Transverse colon (tissue), 4 donors: ENCODE measurements at regions not wholly inside any gene's neighbourhood (a gene's known extent, or its start where the extent isn't known, plus 50 kb on each side); places are given as distances from the start of the nearest gene placed in this dataset.

ENCODE experiments used
- DNase-seq: peaks from one replicate; pipeline ENCODE4 v3.0.0-alpha.2; 2019
- H3K27ac ChIP-seq, 4 donors: fragments of 200-600 bp; sonication (generic); 2 replicates each; pipeline ENCODE4 v1.5.1; 2016 to 2018; ENCODE audit warnings: inconsistent platforms in 4 of 4
- H3K27me3 ChIP-seq: fragments of 200-600 bp; sonication (generic); 2 replicates; pipeline ENCODE4 v1.5.1; 2017; ENCODE audit warnings: inconsistent platforms
- H3K36me3 ChIP-seq, 4 donors: fragments of 200-600 bp; sonication (generic); 2 replicates each; pipeline ENCODE4 v1.5.1; 2017 to 2019; ENCODE audit warnings: inconsistent platforms in 4 of 4
- H3K4me1 ChIP-seq, 4 donors: fragments of 200-600 bp; sonication (generic); 2 replicates each; pipeline ENCODE4 v1.5.1; 2017 to 2020; ENCODE audit warnings: inconsistent platforms in 4 of 4
- H3K4me3 ChIP-seq, 4 donors: fragments of 200-600 bp; sonication (generic); 1 replicate in 1 of 4; 2 replicates in 3 of 4; pipeline versions ENCODE4 v1.5.1 to v1.6.1; 2017 to 2019; ENCODE audit warnings: inconsistent platforms in 4 of 4
- H3K9me3 ChIP-seq, 2 donors: fragments of 200-600 bp; sonication (generic); 2 replicates each; pipeline ENCODE4 v1.5.1; 2017 to 2019; ENCODE audit warnings: inconsistent platforms in 2 of 2
- EP300 ChIP-seq: sonication (generic); formaldehyde crosslinking; IDR thresholded peaks from one replicate; pipeline ENCODE4 v1.6.1; 2017; ENCODE audit warnings: antibody characterized with exemption, low read depth
- POLR2A ChIP-seq: fragments of 450-650 bp; IDR thresholded peaks from one replicate; pipeline ENCODE4 v1.6.1; 2016; ENCODE audit warnings: antibody characterized with exemption, mild to moderate bottlenecking, moderate library complexity
- POLR2AphosphoS5 ChIP-seq, 3 donors: sonication (generic); formaldehyde crosslinking; IDR thresholded peaks; one replicate each; pipeline ENCODE4 v1.6.1; 2016; ENCODE audit warnings: antibody characterized with exemption in 3 of 3
- WGBS, 2 donors: methylation state at CpG; one replicate each; pipeline ENCODE4 v1.1.5; 2018; ENCODE audit warnings: low coverage in 1 of 2; 5-methylcytosine and 5-hydroxymethylcytosine counted together
- in situ Hi-C, 4 donors: fragments of 200-750 bp; cut with MboI; loops; one replicate each; pipeline versions ENCODE4 v1.15.0 to v1.15.1; 2017; ENCODE audit warnings: low sequenced_read_pairs in 3 of 4, low pct_ligation_motif_present in 1 of 4, low pct_unique_long_range_greater_than_20kb in 1 of 4
- intact Hi-C: fragments of 100-400 bp; cut with DNase I; formaldehyde crosslinking; loops from one replicate; pipeline ENCODE4 v1.15.1; 2023; ENCODE audit warnings: low total_unique reads
- TF ChIP-seq, protein P1 (sequence below), 5 experiments: fragments of 200-600 bp in 3 of 5; fragments of 450-650 bp in 2 of 5; sonication (generic) in 3 of 5; IDR thresholded peaks; 1 replicate in 2 of 5; 2 replicates in 3 of 5; pipeline ENCODE4 v1.5.1; 2016 to 2017; ENCODE audit warnings: antibody characterized with exemption in 5 of 5, inconsistent platforms in 3 of 5, mild to moderate bottlenecking in 2 of 5, moderate library complexity in 1 of 5

DNA sequence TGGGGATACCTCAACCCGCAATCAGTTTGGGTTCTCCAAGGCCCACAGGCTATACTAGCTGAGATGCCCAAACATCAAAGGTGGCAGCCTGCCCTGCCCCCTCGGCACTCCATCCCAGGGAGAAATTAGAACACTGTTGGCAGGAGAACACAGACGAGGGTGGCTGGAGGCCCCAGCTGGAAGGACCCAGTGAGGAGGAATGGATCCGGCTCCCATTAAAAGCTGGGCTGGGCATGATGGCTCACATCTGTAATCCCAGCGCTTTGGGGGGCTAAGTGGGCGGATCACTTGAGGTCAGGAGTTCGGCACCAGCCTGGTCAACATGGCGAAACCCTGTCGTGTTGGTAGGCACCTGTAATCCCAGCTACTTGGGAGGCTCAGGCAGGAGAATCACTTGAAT, 199.9 kb upstream of the GNAI1 start:
- no peaks in the 10 kb centered on the region for H3K4me1 ChIP-seq
- 93% methylated on average over 9 of the region's 9 CpGs; no CpG with 5 or more reads in 1 of the 2 donors for WGBS, 2 donors
- in situ Hi-C loops: no loop called here
- TF ChIP-seq, protein P1, sequence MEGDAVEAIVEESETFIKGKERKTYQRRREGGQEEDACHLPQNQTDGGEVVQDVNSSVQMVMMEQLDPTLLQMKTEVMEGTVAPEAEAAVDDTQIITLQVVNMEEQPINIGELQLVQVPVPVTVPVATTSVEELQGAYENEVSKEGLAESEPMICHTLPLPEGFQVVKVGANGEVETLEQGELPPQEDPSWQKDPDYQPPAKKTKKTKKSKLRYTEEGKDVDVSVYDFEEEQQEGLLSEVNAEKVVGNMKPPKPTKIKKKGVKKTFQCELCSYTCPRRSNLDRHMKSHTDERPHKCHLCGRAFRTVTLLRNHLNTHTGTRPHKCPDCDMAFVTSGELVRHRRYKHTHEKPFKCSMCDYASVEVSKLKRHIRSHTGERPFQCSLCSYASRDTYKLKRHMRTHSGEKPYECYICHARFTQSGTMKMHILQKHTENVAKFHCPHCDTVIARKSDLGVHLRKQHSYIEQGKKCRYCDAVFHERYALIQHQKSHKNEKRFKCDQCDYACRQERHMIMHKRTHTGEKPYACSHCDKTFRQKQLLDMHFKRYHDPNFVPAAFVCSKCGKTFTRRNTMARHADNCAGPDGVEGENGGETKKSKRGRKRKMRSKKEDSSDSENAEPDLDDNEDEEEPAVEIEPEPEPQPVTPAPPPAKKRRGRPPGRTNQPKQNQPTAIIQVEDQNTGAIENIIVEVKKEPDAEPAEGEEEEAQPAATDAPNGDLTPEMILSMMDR (IDR thresholded peaks at IDR 0.05): no peak
- TF ChIP-seq POLR2A: no peak
- TF ChIP-seq POLR2AphosphoS5 (IDR thresholded peaks at IDR 0.05): no peak
- no peak for TF ChIP-seq EP300
- H3K36me3 ChIP-seq: no peaks in the 10 kb centered on the region
- intact Hi-C loops: no loop called here
- no peaks in the 10 kb centered on the region for H3K9me3 ChIP-seq
- H3K27ac ChIP-seq: no peak overlapping the region
- H3K4me3 ChIP-seq: no peak overlapping the region
- H3K27me3 ChIP-seq: no peaks in the 10 kb centered on the region
- no peak for DNase-seq

DNA sequence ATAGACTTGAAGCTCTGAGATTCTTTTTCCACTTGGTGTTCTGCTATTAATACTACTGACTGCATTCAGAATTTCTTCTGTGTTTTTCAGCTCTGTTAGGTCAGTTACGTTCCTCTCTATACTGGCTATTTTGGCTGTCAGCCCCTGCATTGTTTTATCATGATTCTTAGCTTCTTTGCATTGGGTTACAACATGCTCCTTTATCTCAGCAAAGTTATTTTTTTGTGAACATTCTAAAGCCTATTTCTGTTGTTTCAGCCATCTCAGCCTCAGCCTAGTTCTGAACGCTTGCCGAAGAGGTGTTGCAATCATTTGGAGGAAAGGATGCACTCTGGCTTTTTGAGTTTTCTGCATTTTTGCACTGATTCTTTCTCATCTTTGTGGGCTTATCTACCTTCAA, 201.5 kb upstream of the GNAI1 start:
- no peaks in the 10 kb centered on the region for H3K36me3 ChIP-seq
- H3K9me3 ChIP-seq: no peaks in the 10 kb centered on the region
- H3K4me3 ChIP-seq: no peak overlapping the region
- H3K4me1 ChIP-seq: no peaks in the 10 kb centered on the region
- TF ChIP-seq EP300 (no peak), POLR2A (no peak), POLR2AphosphoS5 (IDR thresholded peaks at IDR 0.05) (no peak)
- TF ChIP-seq, protein P1 (IDR thresholded peaks at IDR 0.05): no peak
- no peak overlapping the region for H3K27ac ChIP-seq
- in situ Hi-C loops (no loop called here), intact Hi-C loops (no loop called here)
- no peaks in the 10 kb centered on the region for H3K27me3 ChIP-seq
- 79% methylated on average over 3 of the region's 3 CpGs; no CpG with 5 or more reads in 1 of the 2 donors for WGBS, 2 donors
- DNase-seq: no peak

DNA sequence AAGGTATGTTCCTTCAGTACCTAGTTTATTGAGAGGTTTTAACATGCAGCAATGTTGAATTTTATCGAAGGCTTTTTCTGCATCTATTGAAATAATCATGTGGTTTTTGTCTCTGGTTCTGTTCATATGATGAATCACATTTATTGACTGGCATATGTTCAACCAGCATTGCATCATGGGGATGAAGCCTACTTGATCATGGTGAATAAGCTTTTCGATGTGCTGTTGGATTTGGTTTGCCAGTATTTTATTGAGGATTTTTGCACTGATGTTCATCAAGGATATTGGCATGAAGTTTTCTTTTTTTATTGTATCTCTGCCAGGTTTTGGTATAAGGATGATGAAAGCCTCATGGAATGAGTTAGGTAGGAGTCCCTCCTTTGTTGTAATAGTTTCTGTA, 204.0 kb upstream of the GNAI1 start:
- Histone ChIP-seq H3K27ac (no peak overlapping the region), H3K36me3 (no peaks in the 10 kb centered on the region), H3K27me3 (no peaks in the 10 kb centered on the region), H3K4me1 (no peaks in the 10 kb centered on the region), H3K4me3 (no peak overlapping the region), H3K9me3 (no peaks in the 10 kb centered on the region)
- TF ChIP-seq, protein P1 (IDR thresholded peaks at IDR 0.05): no peak
- no peak for TF ChIP-seq POLR2AphosphoS5 (IDR thresholded peaks at IDR 0.05)
- TF ChIP-seq EP300: no peak
- TF ChIP-seq POLR2A: no peak
- WGBS, 2 donors: 88 to 100% methylated on average over 2 of the region's 2 CpGs
- DNase-seq: no peak
- intact Hi-C loops (no loop called here), in situ Hi-C loops (no loop called here)

DNA sequence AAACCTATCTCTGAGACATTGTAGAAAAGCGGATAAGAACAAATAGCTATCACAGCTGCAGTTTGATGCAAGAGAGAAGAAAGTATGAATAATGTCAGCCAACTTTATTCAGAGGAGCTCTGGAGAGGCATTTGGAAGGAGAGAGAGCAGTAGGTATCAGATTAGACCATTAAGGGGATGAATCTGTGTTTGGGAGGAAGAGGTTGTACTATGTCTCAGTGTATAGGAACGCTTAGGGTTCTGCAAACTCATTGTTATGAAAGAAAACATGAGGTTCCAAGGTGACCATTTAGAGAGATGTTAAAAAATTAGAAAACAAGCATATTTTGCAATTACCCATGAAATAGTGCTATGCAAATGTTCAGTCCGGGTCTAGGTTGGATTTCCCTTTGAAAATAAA, 207.5 kb upstream of the GNAI1 start:
- TF ChIP-seq, protein P1 (IDR thresholded peaks at IDR 0.05): no peak
- TF ChIP-seq POLR2AphosphoS5 (IDR thresholded peaks at IDR 0.05) (no peak), POLR2A (no peak), EP300 (no peak)
- 79 to 89% methylated on average over 3 of the region's 3 CpGs for WGBS, 2 donors
- Histone ChIP-seq H3K4me1 (no peaks in the 10 kb centered on the region), H3K4me3 (no peak overlapping the region), H3K9me3 (no peaks in the 10 kb centered on the region), H3K36me3 (no peaks in the 10 kb centered on the region), H3K27ac (no peak overlapping the region), H3K27me3 (no peaks in the 10 kb centered on the region)
- DNase-seq: no peak
- in situ Hi-C loops (no loop called here), intact Hi-C loops (no loop called here)
